ENCODE measurements at regions not wholly inside any gene's neighbourhood (a gene's known extent, or its start where the extent isn't known, plus 50 kb on each side); places are given as distances from the start of the nearest gene placed in this dataset.

DNA sequence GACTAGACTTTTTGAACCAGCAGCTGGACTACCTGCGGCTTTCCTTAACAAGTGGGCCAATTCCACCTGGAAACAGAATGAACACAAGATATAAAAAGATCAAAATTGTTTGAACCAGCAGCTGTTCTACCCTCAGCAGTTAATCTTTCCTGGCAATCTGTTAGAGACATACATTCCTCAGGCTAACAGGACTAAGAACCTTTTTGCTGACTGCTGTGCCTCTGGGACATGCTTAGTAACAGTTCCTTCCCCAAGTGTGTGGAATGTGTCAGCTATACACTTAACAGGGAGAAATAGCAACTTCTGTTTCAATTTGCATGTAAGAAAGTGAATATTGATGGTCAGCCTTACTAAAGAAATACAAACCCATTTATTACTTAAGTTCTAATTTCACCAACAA, 554.4 kb downstream of the ARAP2 start:
- no peaks in the 10 kb centered on the region for H3K4me1 ChIP-seq
- CTCF ChIA-PET: no interaction called here
- no peak for ATAC-seq

DNA sequence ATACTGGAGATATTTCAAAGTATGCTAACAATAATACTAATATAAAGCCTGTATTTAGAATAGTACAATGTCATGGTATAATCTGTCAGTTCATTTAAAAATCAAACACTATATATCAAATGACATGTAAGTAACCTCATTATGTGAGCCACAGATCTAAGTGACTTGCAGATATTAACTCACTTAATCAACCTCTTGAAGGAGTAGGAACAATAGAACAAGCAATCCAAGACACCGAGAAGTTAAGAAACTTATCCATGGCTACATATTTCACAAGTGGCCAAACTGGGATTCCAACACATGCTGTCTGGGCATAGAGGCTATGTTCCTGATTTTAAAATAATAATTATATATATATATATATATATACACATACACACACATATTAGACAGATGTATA, 554.0 kb downstream of the ARAP2 start:
- no peaks in the 10 kb centered on the region for H3K4me1 ChIP-seq
- DNase-seq (ENCODE audit: low read depth in 1 of 2, low spot score in 1 of 2) (no peak), FAIRE-seq (no peak), ATAC-seq (no peak)
- POLR2A ChIA-PET: no interaction called here
- 0% methylated on average over 1 of the region's 1 CpG for WGBS (ENCODE audit: missing lambda C conversion rate)
- H3K4me3 ChIP-seq: no peak overlapping the region
- TF ChIP-seq SREBF2 (IDR thresholded peaks at IDR 0.05): no peak
- TF ChIP-seq KDM5A (IDR thresholded peaks at IDR 0.05): no peak
- no peak for TF ChIP-seq USF2 (IDR thresholded peaks at IDR 0.05)
- no peak for TF ChIP-seq BHLHE40 (IDR thresholded peaks at IDR 0.05; ENCODE audit: low read depth, low read length)
- no peak for TF ChIP-seq TP53 (CRISPR knock-in tag; IDR thresholded peaks at IDR 0.05)
- no peak for TF ChIP-seq RAD21 (conservative IDR thresholded peaks at IDR 0.05 in 1 of 2, IDR thresholded peaks at IDR 0.05 in 1 of 2)
- no peak for TF ChIP-seq JUNB (IDR thresholded peaks at IDR 0.05)
- no peak for TF ChIP-seq KDM1A (IDR thresholded peaks at IDR 0.05; ENCODE audit: low read depth)
- no peak for TF ChIP-seq HOXB5 (CRISPR knock-in tag; IDR thresholded peaks at IDR 0.05)
- no peak for TF ChIP-seq FOXS1 (CRISPR knock-in tag; IDR thresholded peaks at IDR 0.05)
- no peak for TF ChIP-seq ATOH8 (CRISPR knock-in tag; IDR thresholded peaks at IDR 0.05; ENCODE audit: low read depth)
- CTCF ChIA-PET: no interaction called here
- H3K9me3 ChIP-seq: no peaks in the 10 kb centered on the region
- no peak overlapping the region for H3K27ac ChIP-seq
- H3K4me2 ChIP-seq: no peak overlapping the region

More for the DNA sequence above, 554.4 kb downstream of the ARAP2 start:
- no peaks in the 10 kb centered on the region for H3K9me3 ChIP-seq
- no peak overlapping the region for H3K27ac ChIP-seq
- no peak overlapping the region for H3K4me2 ChIP-seq
- no peak for TF ChIP-seq HMGXB4 (CRISPR knock-in tag; IDR thresholded peaks at IDR 0.05; ENCODE audit: borderline replicate concordance)
- TF ChIP-seq, protein P1, sequence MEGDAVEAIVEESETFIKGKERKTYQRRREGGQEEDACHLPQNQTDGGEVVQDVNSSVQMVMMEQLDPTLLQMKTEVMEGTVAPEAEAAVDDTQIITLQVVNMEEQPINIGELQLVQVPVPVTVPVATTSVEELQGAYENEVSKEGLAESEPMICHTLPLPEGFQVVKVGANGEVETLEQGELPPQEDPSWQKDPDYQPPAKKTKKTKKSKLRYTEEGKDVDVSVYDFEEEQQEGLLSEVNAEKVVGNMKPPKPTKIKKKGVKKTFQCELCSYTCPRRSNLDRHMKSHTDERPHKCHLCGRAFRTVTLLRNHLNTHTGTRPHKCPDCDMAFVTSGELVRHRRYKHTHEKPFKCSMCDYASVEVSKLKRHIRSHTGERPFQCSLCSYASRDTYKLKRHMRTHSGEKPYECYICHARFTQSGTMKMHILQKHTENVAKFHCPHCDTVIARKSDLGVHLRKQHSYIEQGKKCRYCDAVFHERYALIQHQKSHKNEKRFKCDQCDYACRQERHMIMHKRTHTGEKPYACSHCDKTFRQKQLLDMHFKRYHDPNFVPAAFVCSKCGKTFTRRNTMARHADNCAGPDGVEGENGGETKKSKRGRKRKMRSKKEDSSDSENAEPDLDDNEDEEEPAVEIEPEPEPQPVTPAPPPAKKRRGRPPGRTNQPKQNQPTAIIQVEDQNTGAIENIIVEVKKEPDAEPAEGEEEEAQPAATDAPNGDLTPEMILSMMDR (IDR thresholded peaks at IDR 0.05): no peak
- no peak for TF ChIP-seq KDM5A (IDR thresholded peaks at IDR 0.05)
- TF ChIP-seq MYC (IDR thresholded peaks at IDR 0.05; ENCODE audit: borderline replicate concordance, low read length): no peak
- TF ChIP-seq ZFP36 (IDR thresholded peaks at IDR 0.05; ENCODE audit: borderline replicate concordance, partially characterized antibody): no peak
- TF ChIP-seq TFCP2L1 (CRISPR knock-in tag; IDR thresholded peaks at IDR 0.05): no peak
- TF ChIP-seq KDM1A (IDR thresholded peaks at IDR 0.05; ENCODE audit: low read depth): no peak
- TF ChIP-seq ZC3H11A (IDR thresholded peaks at IDR 0.05): no peak
- TF ChIP-seq EP300 (IDR thresholded peaks at IDR 0.05): no peak
- no peak for TF ChIP-seq NFE2L2 (conservative IDR thresholded peaks at IDR 0.05; ENCODE audit: low read length)
- TF ChIP-seq NPAS2 (CRISPR knock-in tag; IDR thresholded peaks at IDR 0.05; ENCODE audit: borderline replicate concordance): no peak
- TF ChIP-seq FOSL2 (IDR thresholded peaks at IDR 0.05): no peak
- no peak for TF ChIP-seq FOSL2 (CRISPR knock-in tag; IDR thresholded peaks at IDR 0.05)
- 38% methylated on average over 1 of the region's 1 CpG for WGBS (ENCODE audit: missing lambda C conversion rate)
- DNase-seq (ENCODE audit: low read depth in 1 of 2, low spot score in 1 of 2) (no peak), FAIRE-seq (no peak)
- POLR2A ChIA-PET: no interaction called here
- H3K4me3 ChIP-seq: no peak overlapping the region
